ENCODE measurements at regions not wholly inside any gene's neighbourhood (a gene's known extent, or its start where the extent isn't known, plus 50 kb on each side); places are given as distances from the start of the nearest gene placed in this dataset.

DNA sequence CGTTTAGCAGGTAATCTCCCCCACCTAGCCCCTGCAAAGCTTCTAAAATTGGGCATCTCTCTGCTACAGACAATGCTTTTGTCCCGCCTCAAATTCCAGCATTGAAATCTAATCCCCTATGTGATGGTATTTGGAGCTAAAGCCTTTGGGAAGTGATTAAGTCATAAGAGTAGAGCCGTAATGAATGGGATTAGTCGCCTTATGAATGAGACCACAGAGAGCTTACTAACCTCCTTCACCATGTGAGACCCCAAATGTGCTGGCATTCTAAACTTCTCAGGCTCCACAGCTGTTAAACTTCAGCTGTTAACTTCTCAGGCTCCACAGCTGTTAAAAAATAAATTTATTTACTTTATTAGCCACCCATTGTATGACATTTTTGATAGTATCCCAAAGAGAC lies 374.2 kb upstream of the BCHE start:
- no peak for DNase-seq (ENCODE audit: low read depth)
- H3K4me3 ChIP-seq (ENCODE audit: low read depth, low read length): no peak overlapping the region
- TF ChIP-seq, protein P1, sequence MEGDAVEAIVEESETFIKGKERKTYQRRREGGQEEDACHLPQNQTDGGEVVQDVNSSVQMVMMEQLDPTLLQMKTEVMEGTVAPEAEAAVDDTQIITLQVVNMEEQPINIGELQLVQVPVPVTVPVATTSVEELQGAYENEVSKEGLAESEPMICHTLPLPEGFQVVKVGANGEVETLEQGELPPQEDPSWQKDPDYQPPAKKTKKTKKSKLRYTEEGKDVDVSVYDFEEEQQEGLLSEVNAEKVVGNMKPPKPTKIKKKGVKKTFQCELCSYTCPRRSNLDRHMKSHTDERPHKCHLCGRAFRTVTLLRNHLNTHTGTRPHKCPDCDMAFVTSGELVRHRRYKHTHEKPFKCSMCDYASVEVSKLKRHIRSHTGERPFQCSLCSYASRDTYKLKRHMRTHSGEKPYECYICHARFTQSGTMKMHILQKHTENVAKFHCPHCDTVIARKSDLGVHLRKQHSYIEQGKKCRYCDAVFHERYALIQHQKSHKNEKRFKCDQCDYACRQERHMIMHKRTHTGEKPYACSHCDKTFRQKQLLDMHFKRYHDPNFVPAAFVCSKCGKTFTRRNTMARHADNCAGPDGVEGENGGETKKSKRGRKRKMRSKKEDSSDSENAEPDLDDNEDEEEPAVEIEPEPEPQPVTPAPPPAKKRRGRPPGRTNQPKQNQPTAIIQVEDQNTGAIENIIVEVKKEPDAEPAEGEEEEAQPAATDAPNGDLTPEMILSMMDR (IDR thresholded peaks at IDR 0.05; ENCODE audit: insufficient read depth, low read depth, low read length): no peak

DNA sequence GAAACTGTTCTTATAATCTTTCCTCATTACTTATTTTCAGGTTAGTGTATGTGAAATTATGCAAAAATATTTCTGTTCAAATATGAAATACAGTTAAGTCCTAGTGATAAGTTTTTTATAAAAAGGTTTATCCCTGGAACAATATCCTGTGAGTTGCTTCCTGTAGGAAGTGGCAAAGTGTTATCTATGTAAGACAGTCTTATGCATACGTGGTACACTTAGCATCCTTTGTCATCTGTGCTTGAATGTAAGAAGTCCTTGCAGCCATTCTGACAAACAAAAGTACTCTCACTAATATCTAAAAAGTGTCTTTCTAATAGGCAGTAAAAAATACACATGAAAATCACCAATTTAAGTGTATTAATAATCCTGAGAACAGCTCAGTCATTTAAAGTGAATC lies 372.5 kb upstream of the BCHE start:
- no peak overlapping the region for H3K4me3 ChIP-seq (ENCODE audit: low read depth, low read length)
- DNase-seq (ENCODE audit: low read depth): no peak
- TF ChIP-seq, protein P1 (IDR thresholded peaks at IDR 0.05; ENCODE audit: insufficient read depth, low read depth, low read length): no peak

GRCh38 chr3:166205158-166205557 lies 367.9 kb upstream of the BCHE start:
- TF ChIP-seq, protein P1 (IDR thresholded peaks at IDR 0.05; ENCODE audit: insufficient read depth, low read depth, low read length): no peak
- no peak for DNase-seq (ENCODE audit: low read depth)
- H3K4me3 ChIP-seq (ENCODE audit: low read depth, low read length): no peak overlapping the region

DNA sequence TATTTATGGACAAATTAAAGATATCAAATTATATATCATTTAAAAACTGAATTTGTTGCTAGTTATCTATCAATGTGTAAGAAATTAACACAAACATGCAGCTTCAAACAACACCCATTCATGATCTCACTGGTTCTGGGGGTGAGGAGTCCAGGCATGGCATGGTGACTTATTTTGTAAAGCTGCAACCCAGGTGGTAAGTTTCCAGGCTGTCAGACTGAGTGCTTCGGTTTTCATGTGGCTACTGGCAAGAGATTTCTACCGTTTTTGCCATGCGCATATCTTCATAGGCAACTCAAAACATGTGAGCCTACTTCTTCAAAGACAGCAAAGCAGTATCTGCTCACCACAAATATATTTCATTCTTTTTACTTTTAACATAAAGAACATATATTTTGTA lies 364.3 kb upstream of the BCHE start:
- no peak overlapping the region for H3K4me3 ChIP-seq (ENCODE audit: low read depth, low read length)
- TF ChIP-seq, protein P1 (IDR thresholded peaks at IDR 0.05; ENCODE audit: insufficient read depth, low read depth, low read length): no peak
- DNase-seq (ENCODE audit: low read depth): no peak

GRCh38 chr3:166199491-166199890 lies 362.3 kb upstream of the BCHE start:
- no peak overlapping the region for H3K4me3 ChIP-seq (ENCODE audit: low read depth, low read length)
- TF ChIP-seq, protein P1 (IDR thresholded peaks at IDR 0.05; ENCODE audit: insufficient read depth, low read depth, low read length): no peak
- no peak for DNase-seq (ENCODE audit: low read depth)

GRCh38 chr3:166195808-166196207 lies 358.6 kb upstream of the BCHE start:
- DNase-seq (ENCODE audit: low read depth): no peak
- no peak overlapping the region for H3K4me3 ChIP-seq (ENCODE audit: low read depth, low read length)
- TF ChIP-seq, protein P1 (IDR thresholded peaks at IDR 0.05; ENCODE audit: insufficient read depth, low read depth, low read length): no peak

- H3K4me3 ChIP-seq (ENCODE audit: low read depth, low read length): no peak overlapping the region
- TF ChIP-seq, protein P1 (IDR thresholded peaks at IDR 0.05; ENCODE audit: insufficient read depth, low read depth, low read length): no peak
- no peak for DNase-seq (ENCODE audit: low read depth)
Observed at GRCh38 chr3:166191411-166191810, 354.2 kb upstream of the BCHE start.

Data from fibroblast of villous mesenchyme (primary cell).